GM12878 (cell line): ENCODE measurements at regions not wholly inside any gene's neighbourhood (a gene's known extent, or its start where the extent isn't known, plus 50 kb on each side); places are given as distances from the start of the nearest gene placed in this dataset.

ENCODE experiments used
- ATAC-seq: fragments of 200-7000 bp; cut with Tn5 transposase; 3 replicates; pipeline ENCODE4 v1.9.1; 2020; ENCODE audit warnings: mild to moderate bottlenecking, moderate library complexity
- BruUV-seq: library from RNA; stranded (reverse); fragments of 400-500 nt; replicated peaks from 2 replicates; lab custom pipeline; 2021; lab: Mats Ljungman, UMichigan
- CTCF ChIA-PET: fragments of 300-600 bp; sonication (Branson Sonifier 250); formaldehyde crosslinking; extraction: SDS; loops from one replicate; lab custom pipeline; 2021; ENCODE audit warnings: inconsistent platforms; lab: Yijun Ruan, JAX
- POLR2A ChIA-PET: fragments of 350-600 bp; formaldehyde crosslinking; extraction: SDS; loops from one replicate; lab custom pipeline; 2021; ENCODE audit warnings: inconsistent platforms; lab: Charles Lee
- RAD21 ChIA-PET: fragments of 300-600 bp; sonication (Branson Sonifier 250); formaldehyde crosslinking; loops from one replicate; lab custom pipeline; 2023; ENCODE audit warnings: antibody characterized with exemption; ENCODE audit not compliant: unreplicated experiment; lab: Charles Lee
- SMC1A ChIA-PET: fragments of 300-600 bp; sonication (Branson Sonifier 250); formaldehyde crosslinking; loops from one replicate; lab custom pipeline; 2023; ENCODE audit not compliant: unreplicated experiment, uncharacterized antibody; lab: Charles Lee
- DNase-seq: peaks from one replicate; pipeline ENCODE4 v3.0.0-alpha.2; 2011; ENCODE audit warnings: low read depth, low spot score
- FAIRE-seq: peaks from 3 replicates; lab custom pipeline; 2011; peaks lifted over from hg19 to GRCh38; lab: Jason Lieb, UNC
- H2AFZ ChIP-seq: 2 replicates; pipeline ENCODE4 v1.6.0; 2011; ENCODE audit warnings: low read depth, low read length, control low read depth; ENCODE audit not compliant: control insufficient read depth
- H3K27ac ChIP-seq: 2 replicates; pipeline ENCODE4 v1.5.1; 2011; ENCODE audit warnings: control low read depth; ENCODE audit not compliant: control insufficient read depth, insufficient read depth
- H3K27me3 ChIP-seq, 2 experiments: replicated peaks in 1 of 2; 2 replicates each; pipeline versions ENCODE4 v1.6.0 to v1.6.1; 2011; ENCODE audit warnings: low read length in 1 of 2; ENCODE audit not compliant: control insufficient read depth in 2 of 2, insufficient read depth in 2 of 2
- H3K36me3 ChIP-seq, 2 experiments: 2 replicates each; pipeline ENCODE4 v1.5.1; 2011; ENCODE audit warnings: low read length in 1 of 2; ENCODE audit not compliant: control insufficient read depth in 2 of 2, insufficient read depth in 2 of 2
- H3K4me1 ChIP-seq: 2 replicates; pipeline ENCODE4 v1.6.1; 2011; ENCODE audit warnings: mild to moderate bottlenecking, low read length, moderate library complexity, mixed read lengths; ENCODE audit not compliant: control insufficient read depth, insufficient read depth
- H3K4me2 ChIP-seq: 2 replicates; pipeline ENCODE4 v1.6.0; 2011; ENCODE audit warnings: control low read depth; ENCODE audit not compliant: control insufficient read depth, insufficient read depth
- H3K4me3 ChIP-seq: fragments of 200-600 bp; sonication (generic); 2 replicates; pipeline ENCODE4 v1.5.1; 2016
- H3K79me2 ChIP-seq: 2 replicates; pipeline ENCODE4 v1.6.0; 2011; ENCODE audit warnings: low read length; ENCODE audit not compliant: control insufficient read depth, insufficient read depth
- H3K9ac ChIP-seq: 2 replicates; pipeline ENCODE4 v1.8.0; 2011; ENCODE audit warnings: low read length, control low read depth, mixed read lengths; ENCODE audit not compliant: control insufficient read depth, insufficient read depth
- H3K9me3 ChIP-seq: replicated peaks from 3 replicates; pipeline ENCODE4 v1.5.1; 2011; ENCODE audit warnings: mild to moderate bottlenecking, low read length; ENCODE audit not compliant: control insufficient read depth, insufficient read depth
- H4K20me1 ChIP-seq: 2 replicates; pipeline ENCODE4 v1.6.0; 2011; ENCODE audit not compliant: control insufficient read depth, insufficient read depth
- BMI1 ChIP-seq: fragments of 450-650 bp; IDR thresholded peaks from 2 replicates; pipeline ENCODE4 v1.6.1; 2016; ENCODE audit warnings: mild to moderate bottlenecking, moderate library complexity, borderline replicate concordance
- MEF2B ChIP-seq: fragments of 450-650 bp; IDR thresholded peaks from 2 replicates; pipeline ENCODE4 v1.6.1; 2018; ENCODE audit warnings: mild to moderate bottlenecking, moderate library complexity; ENCODE audit not compliant: partially characterized antibody, poor library complexity, severe bottlenecking
- SMC3 ChIP-seq: IDR thresholded peaks from 2 replicates; pipeline ENCODE4 v1.6.1; 2011; ENCODE audit warnings: low read length, improper control_type of control experiment, borderline replicate concordance
- ZNF622 ChIP-seq: fragments of 450-650 bp; IDR thresholded peaks from 2 replicates; pipeline ENCODE4 v1.6.1; 2017; ENCODE audit warnings: mild to moderate bottlenecking, inconsistent platforms
- WGBS: methylation state at CpG from one replicate; pipeline ENCODE4 v1.1.6; 2016; ENCODE audit warnings: low lambda C conversion rate; ENCODE audit not compliant: insufficient replicate concordance, insufficient coverage; ENCODE audit errors: missing lambda C conversion rate; 5-methylcytosine and 5-hydroxymethylcytosine counted together
- in situ Hi-C: fragments of 300-500 bp; cut with MboI; formaldehyde crosslinking; loops from 9 replicates; pipeline ENCODE4 v1.14.3; 2018; ENCODE audit warnings: mixed read lengths
- intact Hi-C: fragments of 100-400 bp; cut with micrococcal nuclease; formaldehyde crosslinking; loops from one replicate; pipeline ENCODE4 v1.14.2; 2022; ENCODE audit not compliant: unreplicated experiment

DNA sequence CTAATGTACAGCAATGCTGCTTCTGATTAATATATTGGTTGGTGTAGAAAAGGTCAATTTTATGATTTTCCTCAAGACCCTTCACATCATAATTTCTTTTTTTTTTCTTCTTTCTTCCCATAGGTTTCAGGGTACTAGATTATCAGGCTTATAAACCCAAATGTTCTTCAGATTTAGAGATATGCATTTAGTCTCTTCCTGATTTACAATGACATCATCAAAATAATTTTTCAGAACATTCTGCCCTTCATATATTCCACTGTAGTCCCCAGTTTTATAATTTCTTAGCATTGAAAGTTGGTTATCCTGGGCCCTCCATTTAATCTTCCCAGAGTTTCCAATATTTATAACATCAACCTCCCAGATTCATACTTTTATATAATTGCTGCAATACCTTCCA is 226.7 kb upstream of the LRFN5 start:
- H3K27me3 ChIP-seq = no peaks in the 10 kb centered on the region
- in situ Hi-C loops (no loop called here), intact Hi-C loops (no loop called here)
- TF ChIP-seq SMC3 = no peak
- POLR2A ChIA-PET = no interaction called here
- no peaks in the 10 kb centered on the region for H3K4me1 ChIP-seq
- SMC1A ChIA-PET = no interaction called here
- CTCF ChIA-PET = no interaction called here
- ATAC-seq (no peak), FAIRE-seq (no peak), DNase-seq (no peak)
- no peaks in the 10 kb centered on the region for H3K36me3 ChIP-seq
- no peaks in the 10 kb centered on the region for H4K20me1 ChIP-seq
- no peaks in the 10 kb centered on the region for H3K79me2 ChIP-seq
- H3K27ac ChIP-seq = no peak overlapping the region
- no TSS peak for BruUV-seq
- no peaks in the 10 kb centered on the region for H3K9me3 ChIP-seq
- no peak overlapping the region for H2AFZ ChIP-seq
- no peak overlapping the region for H3K4me3 ChIP-seq
- RAD21 ChIA-PET = no interaction called here
- H3K4me2 ChIP-seq = no peak overlapping the region
- H3K9ac ChIP-seq = no peak overlapping the region

DNA sequence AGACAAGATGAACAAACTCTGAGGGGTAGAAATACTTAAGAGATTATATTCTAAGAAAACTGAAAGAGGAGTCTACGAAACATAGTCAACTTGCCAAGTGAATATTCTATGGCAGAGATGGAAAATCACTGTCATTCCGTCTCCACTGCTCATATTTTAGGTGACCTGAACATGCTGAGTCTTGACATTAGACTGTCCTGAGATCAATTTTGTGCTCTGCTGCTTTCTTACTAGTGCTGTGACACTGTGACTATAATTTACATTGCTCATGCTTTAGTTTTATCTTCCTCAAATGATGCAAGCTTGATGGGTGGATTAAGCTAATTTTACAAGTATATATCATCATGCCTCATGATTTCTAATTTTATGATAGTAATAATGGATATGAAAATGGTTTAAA is 228.2 kb upstream of the LRFN5 start:
- DNase-seq (no peak), ATAC-seq (no peak), FAIRE-seq (no peak)
- ChIA-PET CTCF (no interaction called here), SMC1A (interaction anchor here (0.5 kb wide), 1 partner anchor 1973 kb away, joined by 3 read pairs; no protein-coding TSS in a partner anchor), POLR2A (no interaction called here), RAD21 (no interaction called here)
- H2AFZ ChIP-seq = no peak overlapping the region
- intact Hi-C loops = no loop called here
- H3K79me2 ChIP-seq = no peaks in the 10 kb centered on the region
- no peaks in the 10 kb centered on the region for H3K27me3 ChIP-seq
- 0% methylated on average over 2 of the region's 2 CpGs for WGBS
- H3K4me3 ChIP-seq = no peak overlapping the region
- BruUV-seq = no TSS peak
- H4K20me1 ChIP-seq = no peaks in the 10 kb centered on the region
- no peaks in the 10 kb centered on the region for H3K4me1 ChIP-seq
- no peak overlapping the region for H3K4me2 ChIP-seq
- in situ Hi-C loops = no loop called here
- H3K36me3 ChIP-seq = no peaks in the 10 kb centered on the region
- TF ChIP-seq MEF2B (no peak), BMI1 (no peak), ZNF622 (no peak)
- no peaks in the 10 kb centered on the region for H3K9me3 ChIP-seq
- H3K27ac ChIP-seq = no peak overlapping the region
- no peak overlapping the region for H3K9ac ChIP-seq
